GM23338 (cell line): ENCODE measurements at regions not wholly inside any gene's neighbourhood (a gene's known extent, or its start where the extent isn't known, plus 50 kb on each side); places are given as distances from the start of the nearest gene placed in this dataset.

Experiments used
- ATAC-seq: fragments of 200-7000 bp; cut with Tn5 transposase; 3 replicates; pipeline ENCODE4 v1.9.1; 2020
- DNase-seq: peaks from one replicate; pipeline ENCODE4 v3.0.0-alpha.2; 2015; ENCODE audit warnings: low spot score
- H2AFZ ChIP-seq: fragments of 200-600 bp; sonication (generic); 2 replicates; pipeline ENCODE4 v1.8.0; 2016; ENCODE audit warnings: antibody characterized with exemption, mild to moderate bottlenecking, moderate library complexity
- H3F3A ChIP-seq: fragments of 200-600 bp; sonication (generic); replicated peaks from 2 replicates; pipeline ENCODE4 v1.8.0; 2017; ENCODE audit warnings: antibody characterized with exemption, mixed run types, low read depth
- H3K27ac ChIP-seq: fragments of 200-600 bp; sonication (generic); 2 replicates; pipeline ENCODE4 v1.6.1; 2016; ENCODE audit warnings: low read depth
- H3K27me3 ChIP-seq: fragments of 200-600 bp; sonication (generic); 2 replicates; pipeline ENCODE4 v1.8.0; 2016; ENCODE audit warnings: mild to moderate bottlenecking, mixed run types, moderate library complexity; ENCODE audit not compliant: insufficient read depth
- H3K36me3 ChIP-seq: fragments of 200-600 bp; sonication (generic); 2 replicates; pipeline ENCODE4 v1.8.0; 2016; ENCODE audit warnings: mild to moderate bottlenecking; ENCODE audit not compliant: insufficient read depth
- H3K4me1 ChIP-seq: fragments of 200-600 bp; sonication (generic); 2 replicates; pipeline ENCODE4 v1.8.0; 2016; ENCODE audit warnings: mild to moderate bottlenecking, moderate library complexity; ENCODE audit not compliant: insufficient read depth
- H3K4me2 ChIP-seq: fragments of 200-600 bp; sonication (generic); 2 replicates; pipeline ENCODE4 v1.7.1; 2017; ENCODE audit warnings: mixed run types
- H3K4me3 ChIP-seq: fragments of 200-600 bp; sonication (generic); 2 replicates; pipeline ENCODE4 v1.6.1; 2016; ENCODE audit warnings: mixed run types
- H3K79me2 ChIP-seq: fragments of 200-600 bp; sonication (generic); replicated peaks from 2 replicates; pipeline ENCODE4 v1.8.0; 2017; ENCODE audit warnings: mild to moderate bottlenecking; ENCODE audit not compliant: insufficient read depth
- H3K9me2 ChIP-seq: fragments of 200-600 bp; sonication (generic); 2 replicates; pipeline ENCODE4 v1.8.0; 2017; ENCODE audit not compliant: insufficient read depth
- H4K20me1 ChIP-seq: fragments of 200-600 bp; sonication (generic); replicated peaks from 2 replicates; pipeline ENCODE4 v1.8.0; 2017; ENCODE audit warnings: mild to moderate bottlenecking; ENCODE audit not compliant: insufficient read depth
- H3K27ac Mint-ChIP-seq: 2 replicates; pipeline ENCODE4 v1.8.0; 2020; ENCODE audit warnings: inconsistent platforms, mild to moderate bottlenecking, moderate library complexity, mixed read lengths
- H3K27me3 Mint-ChIP-seq: 3 replicates; pipeline ENCODE4 v1.8.0; 2022; ENCODE audit warnings: low read depth, mild to moderate bottlenecking, moderate library complexity, mixed read lengths, inconsistent platforms; ENCODE audit not compliant: insufficient read depth, poor library complexity
- H3K36me3 Mint-ChIP-seq: 3 replicates; pipeline ENCODE4 v1.8.0; 2021; ENCODE audit warnings: low read depth, mild to moderate bottlenecking, inconsistent platforms, moderate library complexity, mixed read lengths
- H3K4me1 Mint-ChIP-seq: 3 replicates; pipeline ENCODE4 v1.8.0; 2020; ENCODE audit warnings: mild to moderate bottlenecking, inconsistent platforms, mixed read lengths
- H3K4me3 Mint-ChIP-seq: 3 replicates; pipeline ENCODE4 v1.8.0; 2021; ENCODE audit warnings: moderate library complexity, mild to moderate bottlenecking, inconsistent platforms, mixed read lengths
- H3K9me3 Mint-ChIP-seq: 3 replicates; pipeline ENCODE4 v1.8.0; 2020; ENCODE audit warnings: moderate library complexity, mild to moderate bottlenecking, inconsistent platforms, mixed read lengths
- CREB1 ChIP-seq: fragments of 250-450 bp; sonication (Bioruptor Pico); IDR thresholded peaks from 2 replicates; pipeline ENCODE4 v1.5.0; 2020; ENCODE audit warnings: low read depth, mild to moderate bottlenecking, moderate library complexity
- CTCF ChIP-seq, 2 experiments: fragments of 200-600 bp in 1 of 2; sonication (generic) in 1 of 2; conservative IDR thresholded peaks; 2 replicates each; pipeline versions ENCODE4 v1.5.1 to v1.6.1; 2016 to 2017; ENCODE audit warnings: antibody characterized with exemption in 2 of 2, low read depth in 2 of 2, mild to moderate bottlenecking in 2 of 2, moderate library complexity in 1 of 2
- EZH2 ChIP-seq: fragments of 200-600 bp; sonication (generic); IDR thresholded peaks from one replicate; pipeline ENCODE4 v1.8.0; 2017; ENCODE audit warnings: antibody characterized with exemption, mild to moderate bottlenecking, low read depth; ENCODE audit not compliant: unreplicated experiment
- EZH2phosphoT487 ChIP-seq: fragments of 200-600 bp; sonication (generic); IDR thresholded peaks from one replicate; pipeline ENCODE4 v1.8.1; 2018; ENCODE audit warnings: antibody characterized with exemption; ENCODE audit not compliant: unreplicated experiment
- JUNB ChIP-seq: IDR thresholded peaks from one replicate; pipeline ENCODE4 v1.6.1; 2016; ENCODE audit warnings: antibody characterized with exemption; ENCODE audit not compliant: unreplicated experiment
- NANOG ChIP-seq: IDR thresholded peaks from 2 replicates; pipeline ENCODE4 v1.6.1; 2016; ENCODE audit warnings: antibody characterized with exemption, borderline replicate concordance
- POLR2AphosphoS5 ChIP-seq: IDR thresholded peaks from 2 replicates; pipeline ENCODE4 v1.6.1; 2016; ENCODE audit warnings: antibody characterized with exemption, low read depth
- STAT1 ChIP-seq: IDR thresholded peaks from one replicate; pipeline ENCODE4 v1.6.1; 2016; ENCODE audit warnings: antibody characterized with exemption; ENCODE audit not compliant: unreplicated experiment
- ZNF114 ChIP-seq: fragments of 250-450 bp; sonication (Bioruptor Pico); IDR thresholded peaks from 2 replicates; pipeline ENCODE4 v1.5.0; 2020; ENCODE audit warnings: mild to moderate bottlenecking, moderate library complexity
- ZNF331 ChIP-seq: fragments of 250-450 bp; sonication (Bioruptor Pico); IDR thresholded peaks from 2 replicates; pipeline ENCODE4 v1.5.0; 2020; ENCODE audit warnings: low read depth, mild to moderate bottlenecking, moderate library complexity
- TF ChIP-seq, protein P1 (sequence below): IDR thresholded peaks from one replicate; pipeline ENCODE4 v1.6.1; 2018; ENCODE audit warnings: antibody characterized with exemption; ENCODE audit not compliant: unreplicated experiment
- TF ChIP-seq, protein P2 (sequence below): IDR thresholded peaks from 2 replicates; pipeline ENCODE4 v1.6.1; 2016; ENCODE audit warnings: antibody characterized with exemption
- TF ChIP-seq, protein P3 (sequence below): fragments of 250-450 bp; sonication (Bioruptor Pico); IDR thresholded peaks from 2 replicates; pipeline ENCODE4 v1.5.0; 2020; ENCODE audit warnings: mild to moderate bottlenecking, moderate library complexity

- DNase-seq (no peak), ATAC-seq (no peak)
- Mint-ChIP-seq H3K27me3 (no peaks in the 10 kb centered on the region), H3K4me3 (no peak overlapping the region), H3K36me3 (no peaks in the 10 kb centered on the region), H3K9me3 (no peaks in the 10 kb centered on the region), H3K27ac (no peak overlapping the region), H3K4me1 (peaks cover under 1% of the 10 kb centered on the region; the same call in 1 of the 3 replicates)
- no peaks in the 10 kb centered on the region for H3K36me3 ChIP-seq
- no peak overlapping the region for H3K4me2 ChIP-seq
- no peaks in the 10 kb centered on the region for H4K20me1 ChIP-seq
- TF ChIP-seq, protein P1, sequence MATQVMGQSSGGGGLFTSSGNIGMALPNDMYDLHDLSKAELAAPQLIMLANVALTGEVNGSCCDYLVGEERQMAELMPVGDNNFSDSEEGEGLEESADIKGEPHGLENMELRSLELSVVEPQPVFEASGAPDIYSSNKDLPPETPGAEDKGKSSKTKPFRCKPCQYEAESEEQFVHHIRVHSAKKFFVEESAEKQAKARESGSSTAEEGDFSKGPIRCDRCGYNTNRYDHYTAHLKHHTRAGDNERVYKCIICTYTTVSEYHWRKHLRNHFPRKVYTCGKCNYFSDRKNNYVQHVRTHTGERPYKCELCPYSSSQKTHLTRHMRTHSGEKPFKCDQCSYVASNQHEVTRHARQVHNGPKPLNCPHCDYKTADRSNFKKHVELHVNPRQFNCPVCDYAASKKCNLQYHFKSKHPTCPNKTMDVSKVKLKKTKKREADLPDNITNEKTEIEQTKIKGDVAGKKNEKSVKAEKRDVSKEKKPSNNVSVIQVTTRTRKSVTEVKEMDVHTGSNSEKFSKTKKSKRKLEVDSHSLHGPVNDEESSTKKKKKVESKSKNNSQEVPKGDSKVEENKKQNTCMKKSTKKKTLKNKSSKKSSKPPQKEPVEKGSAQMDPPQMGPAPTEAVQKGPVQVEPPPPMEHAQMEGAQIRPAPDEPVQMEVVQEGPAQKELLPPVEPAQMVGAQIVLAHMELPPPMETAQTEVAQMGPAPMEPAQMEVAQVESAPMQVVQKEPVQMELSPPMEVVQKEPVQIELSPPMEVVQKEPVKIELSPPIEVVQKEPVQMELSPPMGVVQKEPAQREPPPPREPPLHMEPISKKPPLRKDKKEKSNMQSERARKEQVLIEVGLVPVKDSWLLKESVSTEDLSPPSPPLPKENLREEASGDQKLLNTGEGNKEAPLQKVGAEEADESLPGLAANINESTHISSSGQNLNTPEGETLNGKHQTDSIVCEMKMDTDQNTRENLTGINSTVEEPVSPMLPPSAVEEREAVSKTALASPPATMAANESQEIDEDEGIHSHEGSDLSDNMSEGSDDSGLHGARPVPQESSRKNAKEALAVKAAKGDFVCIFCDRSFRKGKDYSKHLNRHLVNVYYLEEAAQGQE: no peak
- no peak for TF ChIP-seq ZNF114 (CRISPR knock-in tag)
- TF ChIP-seq, protein P2, sequence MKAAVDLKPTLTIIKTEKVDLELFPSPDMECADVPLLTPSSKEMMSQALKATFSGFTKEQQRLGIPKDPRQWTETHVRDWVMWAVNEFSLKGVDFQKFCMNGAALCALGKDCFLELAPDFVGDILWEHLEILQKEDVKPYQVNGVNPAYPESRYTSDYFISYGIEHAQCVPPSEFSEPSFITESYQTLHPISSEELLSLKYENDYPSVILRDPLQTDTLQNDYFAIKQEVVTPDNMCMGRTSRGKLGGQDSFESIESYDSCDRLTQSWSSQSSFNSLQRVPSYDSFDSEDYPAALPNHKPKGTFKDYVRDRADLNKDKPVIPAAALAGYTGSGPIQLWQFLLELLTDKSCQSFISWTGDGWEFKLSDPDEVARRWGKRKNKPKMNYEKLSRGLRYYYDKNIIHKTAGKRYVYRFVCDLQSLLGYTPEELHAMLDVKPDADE: no peak
- TF ChIP-seq EZH2: no peak
- no peak for TF ChIP-seq CREB1 (CRISPR knock-in tag)
- TF ChIP-seq POLR2AphosphoS5: no peak
- TF ChIP-seq EZH2phosphoT487: no peak
- TF ChIP-seq ZNF331: no peak
- TF ChIP-seq NANOG: no peak
- TF ChIP-seq STAT1: no peak
- no peak for TF ChIP-seq JUNB
- TF ChIP-seq CTCF (conservative IDR thresholded peaks at IDR 0.05; ENCODE audit: low read depth in 2 of 2): no peak
- TF ChIP-seq, protein P3, sequence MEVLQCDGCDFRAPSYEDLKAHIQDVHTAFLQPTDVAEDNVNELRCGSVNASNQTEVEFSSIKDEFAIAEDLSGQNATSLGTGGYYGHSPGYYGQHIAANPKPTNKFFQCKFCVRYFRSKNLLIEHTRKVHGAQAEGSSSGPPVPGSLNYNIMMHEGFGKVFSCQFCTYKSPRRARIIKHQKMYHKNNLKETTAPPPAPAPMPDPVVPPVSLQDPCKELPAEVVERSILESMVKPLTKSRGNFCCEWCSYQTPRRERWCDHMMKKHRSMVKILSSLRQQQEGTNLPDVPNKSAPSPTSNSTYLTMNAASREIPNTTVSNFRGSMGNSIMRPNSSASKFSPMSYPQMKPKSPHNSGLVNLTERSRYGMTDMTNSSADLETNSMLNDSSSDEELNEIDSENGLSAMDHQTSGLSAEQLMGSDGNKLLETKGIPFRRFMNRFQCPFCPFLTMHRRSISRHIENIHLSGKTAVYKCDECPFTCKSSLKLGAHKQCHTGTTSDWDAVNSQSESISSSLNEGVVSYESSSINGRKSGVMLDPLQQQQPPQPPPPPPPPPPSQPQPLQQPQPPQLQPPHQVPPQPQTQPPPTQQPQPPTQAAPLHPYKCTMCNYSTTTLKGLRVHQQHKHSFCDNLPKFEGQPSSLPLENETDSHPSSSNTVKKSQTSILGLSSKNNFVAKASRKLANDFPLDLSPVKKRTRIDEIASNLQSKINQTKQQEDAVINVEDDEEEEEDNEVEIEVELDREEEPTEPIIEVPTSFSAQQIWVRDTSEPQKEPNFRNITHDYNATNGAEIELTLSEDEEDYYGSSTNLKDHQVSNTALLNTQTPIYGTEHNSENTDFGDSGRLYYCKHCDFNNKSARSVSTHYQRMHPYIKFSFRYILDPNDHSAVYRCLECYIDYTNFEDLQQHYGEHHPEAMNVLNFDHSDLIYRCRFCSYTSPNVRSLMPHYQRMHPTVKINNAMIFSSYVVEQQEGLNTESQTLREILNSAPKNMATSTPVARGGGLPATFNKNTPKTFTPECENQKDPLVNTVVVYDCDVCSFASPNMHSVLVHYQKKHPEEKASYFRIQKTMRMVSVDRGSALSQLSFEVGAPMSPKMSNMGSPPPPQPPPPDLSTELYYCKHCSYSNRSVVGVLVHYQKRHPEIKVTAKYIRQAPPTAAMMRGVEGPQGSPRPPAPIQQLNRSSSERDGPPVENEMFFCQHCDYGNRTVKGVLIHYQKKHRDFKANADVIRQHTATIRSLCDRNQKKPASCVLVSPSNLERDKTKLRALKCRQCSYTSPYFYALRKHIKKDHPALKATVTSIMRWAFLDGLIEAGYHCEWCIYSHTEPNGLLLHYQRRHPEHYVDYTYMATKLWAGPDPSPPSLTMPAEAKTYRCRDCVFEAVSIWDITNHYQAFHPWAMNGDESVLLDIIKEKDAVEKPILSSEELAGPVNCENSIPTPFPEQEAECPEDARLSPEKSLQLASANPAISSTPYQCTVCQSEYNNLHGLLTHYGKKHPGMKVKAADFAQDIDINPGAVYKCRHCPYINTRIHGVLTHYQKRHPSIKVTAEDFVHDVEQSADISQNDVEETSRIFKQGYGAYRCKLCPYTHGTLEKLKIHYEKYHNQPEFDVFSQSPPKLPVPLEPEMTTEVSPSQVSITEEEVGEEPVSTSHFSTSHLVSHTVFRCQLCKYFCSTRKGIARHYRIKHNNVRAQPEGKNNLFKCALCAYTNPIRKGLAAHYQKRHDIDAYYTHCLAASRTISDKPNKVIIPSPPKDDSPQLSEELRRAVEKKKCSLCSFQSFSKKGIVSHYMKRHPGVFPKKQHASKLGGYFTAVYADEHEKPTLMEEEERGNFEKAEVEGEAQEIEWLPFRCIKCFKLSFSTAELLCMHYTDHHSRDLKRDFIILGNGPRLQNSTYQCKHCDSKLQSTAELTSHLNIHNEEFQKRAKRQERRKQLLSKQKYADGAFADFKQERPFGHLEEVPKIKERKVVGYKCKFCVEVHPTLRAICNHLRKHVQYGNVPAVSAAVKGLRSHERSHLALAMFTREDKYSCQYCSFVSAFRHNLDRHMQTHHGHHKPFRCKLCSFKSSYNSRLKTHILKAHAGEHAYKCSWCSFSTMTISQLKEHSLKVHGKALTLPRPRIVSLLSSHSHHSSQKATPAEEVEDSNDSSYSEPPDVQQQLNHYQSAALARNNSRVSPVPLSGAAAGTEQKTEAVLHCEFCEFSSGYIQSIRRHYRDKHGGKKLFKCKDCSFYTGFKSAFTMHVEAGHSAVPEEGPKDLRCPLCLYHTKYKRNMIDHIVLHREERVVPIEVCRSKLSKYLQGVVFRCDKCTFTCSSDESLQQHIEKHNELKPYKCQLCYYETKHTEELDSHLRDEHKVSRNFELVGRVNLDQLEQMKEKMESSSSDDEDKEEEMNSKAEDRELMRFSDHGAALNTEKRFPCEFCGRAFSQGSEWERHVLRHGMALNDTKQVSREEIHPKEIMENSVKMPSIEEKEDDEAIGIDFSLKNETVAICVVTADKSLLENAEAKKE (CRISPR knock-in tag): no peak
- H3K79me2 ChIP-seq: no peaks in the 10 kb centered on the region
- no peaks in the 10 kb centered on the region for H3K4me1 ChIP-seq
- no peaks in the 10 kb centered on the region for H3F3A ChIP-seq
- no peak overlapping the region for H3K27ac ChIP-seq
- H3K27me3 ChIP-seq: no peaks in the 10 kb centered on the region
- H3K9me2 ChIP-seq: 0 out of 2 replicates have a peak, but pooled peaks cover 4% of the 10 kb centered on the region
- H2AFZ ChIP-seq: no peak overlapping the region
- H3K4me3 ChIP-seq: no peak overlapping the region
These were observed 156.7 kb downstream of the TMCO5A start for GRCh38 chr15:38091078-38091645.
